Body of pancreas (tissue), 4 donors: ENCODE measurements at regions not wholly inside any gene's neighbourhood (a gene's known extent, or its start where the extent isn't known, plus 50 kb on each side); places are given as distances from the start of the nearest gene placed in this dataset.

Experiments used
- ATAC-seq: fragments of 150-250 bp; one replicate; pipeline ENCODE4 v1.9.1; 2016
- DNase-seq, 4 donors: peaks; one replicate each; pipeline ENCODE4 v3.0.0-alpha.2; 2019
- H3K27ac ChIP-seq, 4 donors: fragments of 200-600 bp; sonication (generic); 1 replicate in 3 of 4; 2 replicates in 1 of 4; pipeline versions ENCODE4 v1.5.1 to v1.6.1; 2016 to 2019; ENCODE audit warnings: mild to moderate bottlenecking in 1 of 4, mixed read lengths in 1 of 4, moderate library complexity in 1 of 4
- H3K27me3 ChIP-seq, 2 donors: fragments of 200-600 bp; sonication (generic); one replicate each; pipeline ENCODE4 v1.6.0; 2016; ENCODE audit warnings: mild to moderate bottlenecking in 1 of 2
- H3K36me3 ChIP-seq, 2 donors: fragments of 200-600 bp; sonication (generic); replicated peaks in 1 of 2; 2 replicates each; pipeline ENCODE4 v1.5.1; 2016; ENCODE audit warnings: low read depth in 2 of 2; ENCODE audit not compliant: insufficient read depth in 1 of 2
- H3K4me1 ChIP-seq: fragments of 200-600 bp; sonication (generic); one replicate; pipeline ENCODE4 v1.6.0; 2016
- H3K4me3 ChIP-seq, 2 donors: fragments of 200-600 bp; sonication (generic); 1 replicate in 1 of 2; 2 replicates in 1 of 2; pipeline ENCODE4 v1.5.1; 2016 to 2019
- H3K9me3 ChIP-seq, 3 donors: fragments of 200-600 bp; sonication (generic); 1 replicate in 2 of 3; 2 replicates in 1 of 3; pipeline ENCODE4 v1.5.1; 2016
- CTCF ChIP-seq, 7 experiments: fragments of 450-650 bp in 4 of 7; fragments of 200-600 bp in 3 of 7; sonication (generic) in 3 of 7; IDR thresholded peaks; one replicate each; pipeline ENCODE4 v1.5.1; 2016 to 2019; ENCODE audit warnings: antibody characterized with exemption in 7 of 7
- POLR2A ChIP-seq, 3 donors: fragments of 450-650 bp; IDR thresholded peaks; one replicate each; pipeline ENCODE4 v1.6.1; 2016; ENCODE audit warnings: antibody characterized with exemption in 3 of 3, mild to moderate bottlenecking in 2 of 3
- WGBS, 2 donors: methylation state at CpG; one replicate each; pipeline ENCODE4 v1.1.5; 2017; 5-methylcytosine and 5-hydroxymethylcytosine counted together
- intact Hi-C: fragments of 100-400 bp; cut with DNase I; formaldehyde crosslinking; loops from one replicate; pipeline ENCODE4 v1.15.1; 2023

GRCh38 chr14:80446356-80446755 is 235.1 kb upstream of the DIO2 start:
- ATAC-seq (no peak), DNase-seq (no peak)
- Histone ChIP-seq H3K9me3 (peaks cover 0 to 14% (median 0%) of the 10 kb centered on the region in 3 donors), H3K36me3 (no peaks in the 10 kb centered on the region), H3K4me3 (no peak overlapping the region), H3K27ac (no peak overlapping the region), H3K27me3 (no peaks in the 10 kb centered on the region), H3K4me1 (no peaks in the 10 kb centered on the region)
- TF ChIP-seq POLR2A (IDR thresholded peaks at IDR 0.05) (no peak), CTCF (IDR thresholded peaks at IDR 0.05) (no peak)
- intact Hi-C loops = no loop called here

DNA sequence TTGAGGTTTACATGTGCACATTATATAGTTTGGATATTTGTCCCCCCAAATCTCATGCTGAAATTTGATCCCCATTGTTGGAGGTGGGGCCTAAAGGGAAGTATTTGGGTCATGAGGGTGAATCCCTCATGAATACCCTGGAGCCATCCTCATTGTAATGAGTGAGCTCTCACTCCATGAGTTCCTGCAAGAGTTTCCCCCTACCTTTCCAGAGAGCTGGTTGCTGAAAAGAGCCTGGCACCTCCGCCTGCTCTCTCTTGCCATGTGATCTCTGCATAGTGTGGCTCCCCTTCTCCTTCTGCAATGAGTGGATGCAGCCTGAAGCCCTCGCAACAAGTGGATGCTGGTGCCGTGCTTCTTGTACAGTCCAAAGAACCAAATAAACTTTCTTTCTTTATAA is 234.3 kb upstream of the DIO2 start:
- intact Hi-C loops = no loop called here
- Histone ChIP-seq H3K9me3 (peaks cover 0 to 6% (median 0%) of the 10 kb centered on the region in 3 donors), H3K27me3 (no peaks in the 10 kb centered on the region), H3K36me3 (no peaks in the 10 kb centered on the region), H3K4me1 (no peaks in the 10 kb centered on the region), H3K27ac (no peak overlapping the region), H3K4me3 (no peak overlapping the region)
- ATAC-seq (no peak), DNase-seq (no peak)
- TF ChIP-seq CTCF (IDR thresholded peaks at IDR 0.05) (no peak), POLR2A (IDR thresholded peaks at IDR 0.05) (no peak)
- 76 to 79% methylated on average over 3 of the region's 3 CpGs for WGBS, 2 donors

DNA sequence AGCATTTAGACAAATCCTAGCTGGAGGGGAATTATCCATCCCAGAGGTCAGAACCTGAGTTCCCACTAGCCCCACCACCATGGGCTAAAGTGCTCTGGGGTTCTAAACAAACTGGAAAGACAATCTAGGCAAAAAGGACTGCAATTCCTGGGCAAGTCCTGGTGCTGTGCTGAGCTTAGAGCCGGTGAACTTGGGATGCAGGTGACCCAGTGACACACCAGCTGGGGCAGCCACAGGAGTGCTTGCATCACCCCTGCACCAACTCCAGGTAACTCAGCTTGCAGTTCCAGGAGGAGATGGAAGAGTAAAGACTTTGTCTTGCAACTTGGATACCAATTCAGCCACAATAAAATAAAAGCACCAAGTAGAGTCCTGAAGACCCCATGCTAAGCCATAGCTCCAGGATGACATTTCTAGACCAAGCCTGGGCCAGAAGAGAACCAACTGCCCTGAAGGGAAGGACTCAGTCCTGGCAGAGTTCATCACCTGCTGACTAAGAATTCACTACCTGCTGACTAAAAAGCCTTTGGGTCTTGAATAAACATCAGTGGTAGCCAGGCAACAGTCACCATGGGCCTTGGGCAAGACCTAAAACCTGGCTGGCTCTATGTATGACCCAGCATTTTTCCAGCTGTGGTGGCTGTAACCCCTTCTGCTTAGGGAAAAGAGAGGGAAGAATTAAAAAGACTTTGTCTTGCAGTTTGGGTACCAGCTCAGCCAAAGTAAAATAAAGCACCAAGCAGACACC is 223.4 kb upstream of the DIO2 start:
- DNase-seq = peak in 3 of 4 donors; percentile 23 to 72 (median 39)
- H3K4me1 ChIP-seq = no peaks in the 10 kb centered on the region
- no peak overlapping the region for H3K4me3 ChIP-seq
- ATAC-seq = peak; percentile 35
- intact Hi-C loops = no loop called here
- H3K27me3 ChIP-seq = no peaks in the 10 kb centered on the region
- no peaks in the 10 kb centered on the region for H3K36me3 ChIP-seq
- no peak overlapping the region for H3K27ac ChIP-seq
- 86 to 89% methylated on average over 1 of the region's 1 CpG for WGBS, 2 donors
- TF ChIP-seq CTCF (IDR thresholded peaks at IDR 0.05) (no peak), POLR2A (IDR thresholded peaks at IDR 0.05) (no peak)
- no peaks in the 10 kb centered on the region for H3K9me3 ChIP-seq

DNA sequence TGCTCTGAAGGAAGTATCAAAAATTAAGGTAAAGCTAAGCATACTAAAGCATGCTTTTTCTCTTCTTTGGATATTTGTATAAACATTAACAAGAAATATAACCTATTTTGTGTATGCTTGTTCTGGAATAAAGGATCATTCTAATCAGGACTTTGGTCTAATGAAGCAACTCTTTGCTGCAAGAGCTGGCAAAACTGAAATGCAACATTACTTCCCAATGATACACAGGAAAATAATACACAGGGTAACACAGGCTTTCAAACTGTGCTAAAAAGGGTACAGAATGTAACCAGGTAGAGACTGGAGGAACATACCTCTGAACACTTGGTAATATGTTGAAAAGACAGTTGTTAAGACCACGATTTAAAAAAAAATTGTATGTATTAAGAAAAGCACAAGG is 222.5 kb upstream of the DIO2 start:
- intact Hi-C loops = no loop called here

More for the DNA sequence above, 222.5 kb upstream of the DIO2 start:
- no peaks in the 10 kb centered on the region for H3K9me3 ChIP-seq
- H3K4me3 ChIP-seq = no peak overlapping the region
- H3K27ac ChIP-seq = no peak overlapping the region
- DNase-seq (no peak), ATAC-seq (no peak)
- H3K27me3 ChIP-seq = no peaks in the 10 kb centered on the region
- WGBS, 2 donors = 48 to 50% methylated on average over 1 of the region's 1 CpG
- no peaks in the 10 kb centered on the region for H3K4me1 ChIP-seq
- no peaks in the 10 kb centered on the region for H3K36me3 ChIP-seq
- no peak for TF ChIP-seq CTCF (IDR thresholded peaks at IDR 0.05)
- no peak for TF ChIP-seq POLR2A (IDR thresholded peaks at IDR 0.05)
